HG03175 (cell line): ENCODE measurements at regions not wholly inside any gene's neighbourhood (a gene's known extent, or its start where the extent isn't known, plus 50 kb on each side); places are given as distances from the start of the nearest gene placed in this dataset.

Experiments
- ATAC-seq: cut with Tn5 transposase; IDR thresholded peaks from one replicate; pipeline ENCODE4 v1.9.1; 2021; ENCODE audit warnings: mild to moderate bottlenecking, moderate library complexity; ENCODE audit not compliant: unreplicated experiment

GRCh38 chr9:87084407-87084806, 137.1 kb upstream of the GAS1 start:
- ATAC-seq = no peak

GRCh38 chr9:87085073-87085472, 137.8 kb upstream of the GAS1 start:
- ATAC-seq = no peak

GRCh38 chr9:87085521-87085920, 138.2 kb upstream of the GAS1 start:
- no peak for ATAC-seq

- ATAC-seq = no peak
Measured at GRCh38 chr9:87086221-87086818, 139.0 kb upstream of the GAS1 start.

GRCh38 chr9:87087197-87087596, 139.9 kb upstream of the GAS1 start:
- ATAC-seq = no peak

GRCh38 chr9:87088192-87088591, 140.9 kb upstream of the GAS1 start:
- no peak for ATAC-seq

- no peak for ATAC-seq
Measured at GRCh38 chr9:87088621-87089365, 141.5 kb upstream of the GAS1 start.

- ATAC-seq = no peak
Measured at GRCh38 chr9:87089506-87089905, 142.2 kb upstream of the GAS1 start.

GRCh38 chr9:87089929-87090328, 142.6 kb upstream of the GAS1 start:
- no peak for ATAC-seq

- ATAC-seq = no peak
Measured at GRCh38 chr9:87093777-87094176, 146.5 kb upstream of the GAS1 start.

- ATAC-seq = no peak
Measured at GRCh38 chr9:87095951-87096350, 148.6 kb upstream of the GAS1 start.

- ATAC-seq = no peak
Measured at GRCh38 chr9:87096506-87096905, 149.2 kb upstream of the GAS1 start.

GRCh38 chr9:87097238-87097637, 149.9 kb upstream of the GAS1 start:
- no peak for ATAC-seq

GRCh38 chr9:87099407-87099806, 152.1 kb upstream of the GAS1 start:
- no peak for ATAC-seq

GRCh38 chr9:87100001-87100400, 152.7 kb upstream of the GAS1 start:
- ATAC-seq = no peak

- no peak for ATAC-seq
Measured at GRCh38 chr9:87102126-87102525, 154.8 kb upstream of the GAS1 start.

GRCh38 chr9:87107072-87107471, 159.8 kb upstream of the GAS1 start:
- ATAC-seq = no peak

GRCh38 chr9:87108661-87109060, 161.4 kb upstream of the GAS1 start:
- ATAC-seq = no peak

- ATAC-seq = no peak
Measured at GRCh38 chr9:87109231-87109631, 161.9 kb upstream of the GAS1 start.

- no peak for ATAC-seq
Measured at GRCh38 chr9:87109851-87110250, 162.5 kb upstream of the GAS1 start.

- ATAC-seq = no peak
Measured at GRCh38 chr9:87111010-87111409, 163.7 kb upstream of the GAS1 start.

GRCh38 chr9:87112656-87113055, 165.3 kb upstream of the GAS1 start:
- no peak for ATAC-seq

- ATAC-seq = no peak
Measured at GRCh38 chr9:87113874-87114273, 166.6 kb upstream of the GAS1 start.
